HEK293 (cell line): ENCODE measurements at regions not wholly inside any gene's neighbourhood (a gene's known extent, or its start where the extent isn't known, plus 50 kb on each side); places are given as distances from the start of the nearest gene placed in this dataset.

ENCODE experiments used
- CTCF ChIA-PET: fragments of 350-600 bp; formaldehyde crosslinking; extraction: SDS; loops from one replicate; lab custom pipeline; 2021; ENCODE audit warnings: antibody characterized with exemption; lab: Yijun Ruan, JAX
- POLR2A ChIA-PET: fragments of 300-600 bp; formaldehyde crosslinking; extraction: SDS; loops from one replicate; lab custom pipeline; 2020; ENCODE audit warnings: antibody characterized with exemption, inconsistent platforms; lab: Yijun Ruan, JAX
- H3K27ac ChIP-seq: fragments of 200-500 bp; sonication (Bioruptor generic); 2 replicates; pipeline ENCODE4 v1.5.1; 2014; ENCODE audit warnings: low read depth, low read length, control low read depth, inconsistent platforms; ENCODE audit errors: extremely low read depth
- H3K36me3 ChIP-seq, 2 experiments: fragments of 200-500 bp in 1 of 2; sonication (Bioruptor generic) in 1 of 2; 1 replicate in 1 of 2; 2 replicates in 1 of 2; pipeline ENCODE4 v1.5.1; 2014 to 2017; ENCODE audit warnings: inconsistent platforms in 2 of 2, low read length in 2 of 2; ENCODE audit not compliant: control insufficient read depth in 2 of 2, insufficient read depth in 1 of 2
- H3K4me1 ChIP-seq: fragments of 200-500 bp; sonication (Bioruptor generic); 2 replicates; pipeline ENCODE4 v1.5.1; 2014; ENCODE audit warnings: mild to moderate bottlenecking, low read length, inconsistent platforms; ENCODE audit not compliant: control insufficient read depth, insufficient read depth
- H3K4me3 ChIP-seq: 2 replicates; pipeline ENCODE4 v1.5.1; 2011; ENCODE audit warnings: low read depth, mild to moderate bottlenecking, control low read depth, low read length, moderate library complexity
- H3K9me3 ChIP-seq: fragments of 200-500 bp; sonication (Bioruptor generic); 2 replicates; pipeline ENCODE4 v1.5.1; 2014; ENCODE audit warnings: low read depth, low read length, inconsistent platforms; ENCODE audit not compliant: control insufficient read depth, insufficient read depth
- KLF8 ChIP-seq: fragments of 450-650 bp; formaldehyde crosslinking; IDR thresholded peaks from 2 replicates; pipeline ENCODE4 v1.5.1; 2016; ENCODE audit warnings: missing biosample characterization, missing genetic modification characterization
- SP3 ChIP-seq: fragments of 450-650 bp; formaldehyde crosslinking; IDR thresholded peaks from 2 replicates; pipeline ENCODE4 v1.5.1; 2016; ENCODE audit warnings: missing biosample characterization, missing genetic modification characterization
- ZBTB8A ChIP-seq: fragments of 450-650 bp; formaldehyde crosslinking; IDR thresholded peaks from 2 replicates; pipeline ENCODE4 v1.5.1; 2016; ENCODE audit warnings: missing biosample characterization, missing genetic modification characterization
- ZFHX2 ChIP-seq: fragments of 450-650 bp; formaldehyde crosslinking; conservative IDR thresholded peaks from 2 replicates; pipeline ENCODE4 v1.5.1; 2016; ENCODE audit warnings: missing biosample characterization, missing genetic modification characterization
- ZNF221 ChIP-seq: fragments of 450-650 bp; formaldehyde crosslinking; IDR thresholded peaks from 2 replicates; pipeline ENCODE4 v1.5.1; 2017; ENCODE audit warnings: missing biosample characterization, missing genetic modification characterization, borderline replicate concordance
- ZNF311 ChIP-seq: fragments of 450-650 bp; formaldehyde crosslinking; IDR thresholded peaks from 2 replicates; pipeline ENCODE4 v1.5.1; 2017; ENCODE audit warnings: missing biosample characterization, missing genetic modification characterization, borderline replicate concordance
- ZNF341 ChIP-seq: fragments of 450-650 bp; formaldehyde crosslinking; IDR thresholded peaks from 2 replicates; pipeline ENCODE4; 2016; ENCODE audit warnings: low read depth, missing biosample characterization, missing genetic modification characterization
- ZNF473 ChIP-seq: fragments of 450-650 bp; formaldehyde crosslinking; IDR thresholded peaks from 2 replicates; pipeline ENCODE4 v1.5.1; 2017; ENCODE audit warnings: missing biosample characterization, missing genetic modification characterization
- ZNF548 ChIP-seq: fragments of 450-650 bp; formaldehyde crosslinking; IDR thresholded peaks from 2 replicates; pipeline ENCODE4 v1.5.1; 2016; ENCODE audit warnings: missing biosample characterization, missing genetic modification characterization
- ZNF555 ChIP-seq: fragments of 450-650 bp; formaldehyde crosslinking; conservative IDR thresholded peaks from 2 replicates; pipeline ENCODE4 v1.5.1; 2017; ENCODE audit warnings: missing biosample characterization, mild to moderate bottlenecking, missing genetic modification characterization, inconsistent platforms
- ZNF558 ChIP-seq: fragments of 450-650 bp; formaldehyde crosslinking; IDR thresholded peaks from 2 replicates; pipeline ENCODE4 v1.5.1; 2016; ENCODE audit warnings: missing biosample characterization, missing genetic modification characterization
- ZNF596 ChIP-seq: fragments of 450-650 bp; IDR thresholded peaks from 2 replicates; pipeline ENCODE4 v1.5.0; 2018; ENCODE audit warnings: missing biosample characterization, mild to moderate bottlenecking, missing genetic modification characterization, moderate library complexity
- ZNF624 ChIP-seq: fragments of 450-650 bp; formaldehyde crosslinking; IDR thresholded peaks from 2 replicates; pipeline ENCODE4 v1.5.1; 2017; ENCODE audit warnings: missing biosample characterization, missing genetic modification characterization
- ZNF658 ChIP-seq: fragments of 450-650 bp; formaldehyde crosslinking; IDR thresholded peaks from 2 replicates; pipeline ENCODE4; 2016; ENCODE audit warnings: missing biosample characterization, missing genetic modification characterization
- ZNF660 ChIP-seq: fragments of 450-650 bp; IDR thresholded peaks from 2 replicates; pipeline ENCODE4 v1.5.1; 2018; ENCODE audit warnings: missing biosample characterization, mild to moderate bottlenecking, missing genetic modification characterization
- ZNF792 ChIP-seq: fragments of 450-650 bp; formaldehyde crosslinking; IDR thresholded peaks from 2 replicates; pipeline ENCODE4 v1.5.1; 2016; ENCODE audit warnings: missing biosample characterization, missing genetic modification characterization
- TF ChIP-seq, protein P1 (sequence below): fragments of 450-650 bp; formaldehyde crosslinking; IDR thresholded peaks from 2 replicates; pipeline ENCODE4 v1.5.1; 2017; ENCODE audit warnings: missing biosample characterization, missing genetic modification characterization
- TF ChIP-seq, protein P2 (sequence below): fragments of 450-650 bp; formaldehyde crosslinking; IDR thresholded peaks from 2 replicates; pipeline ENCODE4 v1.5.1; 2016; ENCODE audit warnings: missing biosample characterization, missing genetic modification characterization
- TF ChIP-seq, protein P3 (sequence below): fragments of 450-650 bp; formaldehyde crosslinking; IDR thresholded peaks from 2 replicates; pipeline ENCODE4 v1.5.1; 2016; ENCODE audit warnings: missing biosample characterization, missing genetic modification characterization
- TF ChIP-seq, protein P4 (sequence below): fragments of 450-650 bp; formaldehyde crosslinking; IDR thresholded peaks from 2 replicates; pipeline ENCODE4 v1.5.1; 2016; ENCODE audit warnings: missing biosample characterization, missing genetic modification characterization
- TF ChIP-seq, protein P5 (sequence below): fragments of 450-650 bp; formaldehyde crosslinking; IDR thresholded peaks from 2 replicates; pipeline ENCODE4 v1.5.1; 2017; ENCODE audit warnings: missing biosample characterization, missing genetic modification characterization
- TF ChIP-seq, protein P6 (sequence below): fragments of 450-650 bp; formaldehyde crosslinking; conservative IDR thresholded peaks from 2 replicates; pipeline ENCODE4 v1.5.1; 2016; ENCODE audit warnings: low read depth, missing biosample characterization, missing genetic modification characterization

DNA sequence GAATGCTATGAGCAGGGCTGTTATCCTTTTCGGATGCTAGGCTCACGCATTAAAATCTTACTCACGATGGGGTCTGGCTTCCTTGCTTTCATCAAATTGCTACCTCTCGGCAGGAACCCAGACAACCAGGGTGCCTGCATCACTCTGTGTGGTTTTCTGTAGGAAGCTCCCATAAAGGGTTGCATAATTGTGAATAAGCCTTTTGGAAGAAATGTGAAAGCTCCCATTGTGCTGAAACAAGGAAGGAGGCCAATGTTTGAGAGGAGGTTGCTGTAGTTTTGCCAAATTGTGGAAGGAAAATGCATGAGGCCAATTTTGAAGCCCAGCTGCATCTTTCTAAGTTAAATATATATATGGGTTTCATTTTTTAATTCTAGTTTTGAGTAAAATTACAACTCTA is 615.5 kb downstream of the C6orf118 start:
- no peaks in the 10 kb centered on the region for H3K9me3 ChIP-seq
- no peaks in the 10 kb centered on the region for H3K36me3 ChIP-seq
- ChIA-PET CTCF (no interaction called here), POLR2A (no interaction called here)
- TF ChIP-seq, protein P1, sequence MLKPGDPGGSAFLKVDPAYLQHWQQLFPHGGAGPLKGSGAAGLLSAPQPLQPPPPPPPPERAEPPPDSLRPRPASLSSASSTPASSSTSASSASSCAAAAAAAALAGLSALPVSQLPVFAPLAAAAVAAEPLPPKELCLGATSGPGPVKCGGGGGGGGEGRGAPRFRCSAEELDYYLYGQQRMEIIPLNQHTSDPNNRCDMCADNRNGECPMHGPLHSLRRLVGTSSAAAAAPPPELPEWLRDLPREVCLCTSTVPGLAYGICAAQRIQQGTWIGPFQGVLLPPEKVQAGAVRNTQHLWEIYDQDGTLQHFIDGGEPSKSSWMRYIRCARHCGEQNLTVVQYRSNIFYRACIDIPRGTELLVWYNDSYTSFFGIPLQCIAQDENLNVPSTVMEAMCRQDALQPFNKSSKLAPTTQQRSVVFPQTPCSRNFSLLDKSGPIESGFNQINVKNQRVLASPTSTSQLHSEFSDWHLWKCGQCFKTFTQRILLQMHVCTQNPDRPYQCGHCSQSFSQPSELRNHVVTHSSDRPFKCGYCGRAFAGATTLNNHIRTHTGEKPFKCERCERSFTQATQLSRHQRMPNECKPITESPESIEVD (tag by site-specific recombination), result no peak
- TF ChIP-seq, protein P2, sequence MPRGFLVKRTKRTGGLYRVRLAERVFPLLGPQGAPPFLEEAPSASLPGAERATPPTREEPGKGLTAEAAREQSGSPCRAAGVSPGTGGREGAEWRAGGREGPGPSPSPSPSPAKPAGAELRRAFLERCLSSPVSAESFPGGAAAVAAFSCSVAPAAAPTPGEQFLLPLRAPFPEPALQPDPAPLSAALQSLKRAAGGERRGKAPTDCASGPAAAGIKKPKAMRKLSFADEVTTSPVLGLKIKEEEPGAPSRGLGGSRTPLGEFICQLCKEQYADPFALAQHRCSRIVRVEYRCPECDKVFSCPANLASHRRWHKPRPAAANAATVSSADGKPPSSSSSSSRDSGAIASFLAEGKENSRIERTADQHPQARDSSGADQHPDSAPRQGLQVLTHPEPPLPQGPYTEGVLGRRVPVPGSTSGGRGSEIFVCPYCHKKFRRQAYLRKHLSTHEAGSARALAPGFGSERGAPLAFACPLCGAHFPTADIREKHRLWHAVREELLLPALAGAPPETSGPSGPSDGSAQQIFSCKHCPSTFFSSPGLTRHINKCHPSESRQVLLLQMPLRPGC (tag by site-specific recombination), result no peak
- no peak for TF ChIP-seq ZNF221
- no peak for TF ChIP-seq ZNF558 (tag by site-specific recombination)
- TF ChIP-seq ZNF311, result no peak
- TF ChIP-seq, protein P3, sequence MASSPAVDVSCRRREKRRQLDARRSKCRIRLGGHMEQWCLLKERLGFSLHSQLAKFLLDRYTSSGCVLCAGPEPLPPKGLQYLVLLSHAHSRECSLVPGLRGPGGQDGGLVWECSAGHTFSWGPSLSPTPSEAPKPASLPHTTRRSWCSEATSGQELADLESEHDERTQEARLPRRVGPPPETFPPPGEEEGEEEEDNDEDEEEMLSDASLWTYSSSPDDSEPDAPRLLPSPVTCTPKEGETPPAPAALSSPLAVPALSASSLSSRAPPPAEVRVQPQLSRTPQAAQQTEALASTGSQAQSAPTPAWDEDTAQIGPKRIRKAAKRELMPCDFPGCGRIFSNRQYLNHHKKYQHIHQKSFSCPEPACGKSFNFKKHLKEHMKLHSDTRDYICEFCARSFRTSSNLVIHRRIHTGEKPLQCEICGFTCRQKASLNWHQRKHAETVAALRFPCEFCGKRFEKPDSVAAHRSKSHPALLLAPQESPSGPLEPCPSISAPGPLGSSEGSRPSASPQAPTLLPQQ (tag by site-specific recombination), result no peak
- H3K4me3 ChIP-seq, result no peak overlapping the region
- H3K27ac ChIP-seq, result no peak overlapping the region
- H3K4me1 ChIP-seq, result no peaks in the 10 kb centered on the region

DNA sequence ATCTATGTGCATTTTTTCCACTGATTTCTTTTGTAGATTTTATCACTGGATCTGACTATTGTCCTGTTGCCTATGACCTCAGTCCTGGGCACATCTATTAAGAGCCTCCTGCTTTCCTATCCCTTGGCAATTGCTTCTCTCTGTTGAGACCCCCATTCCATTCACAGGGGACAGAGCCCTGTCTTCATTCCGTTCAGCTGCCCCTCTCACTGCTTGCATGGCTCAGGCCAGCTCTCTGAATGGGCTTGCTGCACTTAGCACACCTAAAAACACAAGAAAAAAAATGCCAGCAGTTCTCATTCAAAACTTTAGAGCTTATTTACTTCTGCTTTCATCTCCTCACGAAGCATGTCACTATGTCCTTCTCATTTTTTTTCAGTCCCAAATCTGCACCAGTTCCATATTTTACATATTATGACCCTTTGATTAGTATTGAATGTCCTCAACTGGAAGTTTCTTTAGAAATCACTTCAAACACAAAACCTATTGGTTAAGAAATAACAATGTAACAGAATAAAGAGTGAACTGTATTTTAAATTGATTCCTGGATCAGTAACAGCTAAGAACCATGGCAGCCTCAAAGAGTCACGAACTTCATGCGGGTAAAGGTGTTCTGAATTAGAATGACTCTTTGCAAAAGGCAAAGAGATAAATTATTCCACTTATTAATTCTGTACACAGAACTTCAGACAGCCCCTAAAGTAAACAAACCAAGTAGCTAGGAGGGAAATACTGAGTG is 616.5 kb downstream of the C6orf118 start:
- ChIA-PET POLR2A (no interaction called here), CTCF (interaction anchor here (0.6 kb wide), 1 partner anchor 419 kb away, joined by 3 read pairs; no protein-coding TSS in a partner anchor)
- no peaks in the 10 kb centered on the region for H3K36me3 ChIP-seq
- H3K27ac ChIP-seq, result no peak overlapping the region
- H3K4me3 ChIP-seq, result no peak overlapping the region
- no peaks in the 10 kb centered on the region for H3K9me3 ChIP-seq
- no peaks in the 10 kb centered on the region for H3K4me1 ChIP-seq
- TF ChIP-seq ZFHX2 (tag by site-specific recombination) (no peak), SP3 (tag by site-specific recombination) (no peak), ZNF792 (tag by site-specific recombination) (no peak), ZNF555 (tag by site-specific recombination) (no peak), ZNF341 (no peak), KLF8 (tag by site-specific recombination) (no peak), ZNF624 (tag by site-specific recombination) (no peak), ZNF660 (tag by site-specific recombination) (no peak), ZNF658 (tag by site-specific recombination) (no peak), ZBTB8A (no peak), ZNF596 (tag by site-specific recombination) (no peak), ZNF548 (tag by site-specific recombination) (no peak), ZNF473 (no peak)
- TF ChIP-seq, protein P4, sequence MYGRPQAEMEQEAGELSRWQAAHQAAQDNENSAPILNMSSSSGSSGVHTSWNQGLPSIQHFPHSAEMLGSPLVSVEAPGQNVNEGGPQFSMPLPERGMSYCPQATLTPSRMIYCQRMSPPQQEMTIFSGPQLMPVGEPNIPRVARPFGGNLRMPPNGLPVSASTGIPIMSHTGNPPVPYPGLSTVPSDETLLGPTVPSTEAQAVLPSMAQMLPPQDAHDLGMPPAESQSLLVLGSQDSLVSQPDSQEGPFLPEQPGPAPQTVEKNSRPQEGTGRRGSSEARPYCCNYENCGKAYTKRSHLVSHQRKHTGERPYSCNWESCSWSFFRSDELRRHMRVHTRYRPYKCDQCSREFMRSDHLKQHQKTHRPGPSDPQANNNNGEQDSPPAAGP, result no peak
- TF ChIP-seq, protein P5, sequence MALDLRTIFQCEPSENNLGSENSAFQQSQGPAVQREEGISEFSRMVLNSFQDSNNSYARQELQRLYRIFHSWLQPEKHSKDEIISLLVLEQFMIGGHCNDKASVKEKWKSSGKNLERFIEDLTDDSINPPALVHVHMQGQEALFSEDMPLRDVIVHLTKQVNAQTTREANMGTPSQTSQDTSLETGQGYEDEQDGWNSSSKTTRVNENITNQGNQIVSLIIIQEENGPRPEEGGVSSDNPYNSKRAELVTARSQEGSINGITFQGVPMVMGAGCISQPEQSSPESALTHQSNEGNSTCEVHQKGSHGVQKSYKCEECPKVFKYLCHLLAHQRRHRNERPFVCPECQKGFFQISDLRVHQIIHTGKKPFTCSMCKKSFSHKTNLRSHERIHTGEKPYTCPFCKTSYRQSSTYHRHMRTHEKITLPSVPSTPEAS, result no peak
- TF ChIP-seq, protein P6, sequence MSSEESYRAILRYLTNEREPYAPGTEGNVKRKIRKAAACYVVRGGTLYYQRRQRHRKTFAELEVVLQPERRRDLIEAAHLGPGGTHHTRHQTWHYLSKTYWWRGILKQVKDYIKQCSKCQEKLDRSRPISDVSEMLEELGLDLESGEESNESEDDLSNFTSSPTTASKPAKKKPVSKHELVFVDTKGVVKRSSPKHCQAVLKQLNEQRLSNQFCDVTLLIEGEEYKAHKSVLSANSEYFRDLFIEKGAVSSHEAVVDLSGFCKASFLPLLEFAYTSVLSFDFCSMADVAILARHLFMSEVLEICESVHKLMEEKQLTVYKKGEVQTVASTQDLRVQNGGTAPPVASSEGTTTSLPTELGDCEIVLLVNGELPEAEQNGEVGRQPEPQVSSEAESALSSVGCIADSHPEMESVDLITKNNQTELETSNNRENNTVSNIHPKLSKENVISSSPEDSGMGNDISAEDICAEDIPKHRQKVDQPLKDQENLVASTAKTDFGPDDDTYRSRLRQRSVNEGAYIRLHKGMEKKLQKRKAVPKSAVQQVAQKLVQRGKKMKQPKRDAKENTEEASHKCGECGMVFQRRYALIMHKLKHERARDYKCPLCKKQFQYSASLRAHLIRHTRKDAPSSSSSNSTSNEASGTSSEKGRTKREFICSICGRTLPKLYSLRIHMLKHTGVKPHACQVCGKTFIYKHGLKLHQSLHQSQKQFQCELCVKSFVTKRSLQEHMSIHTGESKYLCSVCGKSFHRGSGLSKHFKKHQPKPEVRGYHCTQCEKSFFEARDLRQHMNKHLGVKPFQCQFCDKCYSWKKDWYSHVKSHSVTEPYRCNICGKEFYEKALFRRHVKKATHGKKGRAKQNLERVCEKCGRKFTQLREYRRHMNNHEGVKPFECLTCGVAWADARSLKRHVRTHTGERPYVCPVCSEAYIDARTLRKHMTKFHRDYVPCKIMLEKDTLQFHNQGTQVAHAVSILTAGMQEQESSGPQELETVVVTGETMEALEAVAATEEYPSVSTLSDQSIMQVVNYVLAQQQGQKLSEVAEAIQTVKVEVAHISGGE (tag by site-specific recombination), result no peak
